ENCODE measurements at regions not wholly inside any gene's neighbourhood (a gene's known extent, or its start where the extent isn't known, plus 50 kb on each side); places are given as distances from the start of the nearest gene placed in this dataset.

DNA sequence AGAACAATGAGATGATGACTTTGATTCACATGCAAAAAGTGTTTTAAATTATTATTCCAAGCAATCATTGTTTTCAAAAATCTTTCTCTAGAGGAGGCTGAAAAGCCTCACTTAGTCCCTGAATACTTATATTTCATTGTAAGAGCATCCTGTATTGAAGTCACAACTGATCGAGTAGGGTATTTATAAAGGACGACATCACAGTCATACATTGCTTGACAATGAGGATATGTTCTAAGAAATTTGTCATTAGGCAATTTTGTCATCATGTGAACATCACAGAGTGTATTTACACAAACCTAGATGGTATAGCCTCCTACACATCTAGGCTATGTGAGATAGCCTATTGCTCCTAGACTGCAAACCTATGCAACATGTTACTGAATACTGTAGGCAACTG lies 510.4 kb upstream of the RGMB start:
- TF ChIP-seq TAF1 (IDR thresholded peaks at IDR 0.05; ENCODE audit: borderline replicate concordance, insufficient read depth, low read length) (no peak), POLR2AphosphoS5 (IDR thresholded peaks at IDR 0.05; ENCODE audit: low read depth, low read length) (no peak), FOXP2 (optimal IDR thresholded peaks at IDR 0.05; ENCODE audit: borderline replicate concordance, extremely low read depth, extremely low read length, insufficient read depth) (no peak), SIN3A (IDR thresholded peaks at IDR 0.05; ENCODE audit: borderline replicate concordance, insufficient read depth, low read length) (no peak)
- TF ChIP-seq, protein P1, sequence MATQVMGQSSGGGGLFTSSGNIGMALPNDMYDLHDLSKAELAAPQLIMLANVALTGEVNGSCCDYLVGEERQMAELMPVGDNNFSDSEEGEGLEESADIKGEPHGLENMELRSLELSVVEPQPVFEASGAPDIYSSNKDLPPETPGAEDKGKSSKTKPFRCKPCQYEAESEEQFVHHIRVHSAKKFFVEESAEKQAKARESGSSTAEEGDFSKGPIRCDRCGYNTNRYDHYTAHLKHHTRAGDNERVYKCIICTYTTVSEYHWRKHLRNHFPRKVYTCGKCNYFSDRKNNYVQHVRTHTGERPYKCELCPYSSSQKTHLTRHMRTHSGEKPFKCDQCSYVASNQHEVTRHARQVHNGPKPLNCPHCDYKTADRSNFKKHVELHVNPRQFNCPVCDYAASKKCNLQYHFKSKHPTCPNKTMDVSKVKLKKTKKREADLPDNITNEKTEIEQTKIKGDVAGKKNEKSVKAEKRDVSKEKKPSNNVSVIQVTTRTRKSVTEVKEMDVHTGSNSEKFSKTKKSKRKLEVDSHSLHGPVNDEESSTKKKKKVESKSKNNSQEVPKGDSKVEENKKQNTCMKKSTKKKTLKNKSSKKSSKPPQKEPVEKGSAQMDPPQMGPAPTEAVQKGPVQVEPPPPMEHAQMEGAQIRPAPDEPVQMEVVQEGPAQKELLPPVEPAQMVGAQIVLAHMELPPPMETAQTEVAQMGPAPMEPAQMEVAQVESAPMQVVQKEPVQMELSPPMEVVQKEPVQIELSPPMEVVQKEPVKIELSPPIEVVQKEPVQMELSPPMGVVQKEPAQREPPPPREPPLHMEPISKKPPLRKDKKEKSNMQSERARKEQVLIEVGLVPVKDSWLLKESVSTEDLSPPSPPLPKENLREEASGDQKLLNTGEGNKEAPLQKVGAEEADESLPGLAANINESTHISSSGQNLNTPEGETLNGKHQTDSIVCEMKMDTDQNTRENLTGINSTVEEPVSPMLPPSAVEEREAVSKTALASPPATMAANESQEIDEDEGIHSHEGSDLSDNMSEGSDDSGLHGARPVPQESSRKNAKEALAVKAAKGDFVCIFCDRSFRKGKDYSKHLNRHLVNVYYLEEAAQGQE (IDR thresholded peaks at IDR 0.05; ENCODE audit: insufficient read depth in 1 of 2, low read depth in 2 of 2, low read length in 2 of 2): no peak
